Mesendoderm (in vitro differentiated cells): ENCODE measurements at regions not wholly inside any gene's neighbourhood (a gene's known extent, or its start where the extent isn't known, plus 50 kb on each side); places are given as distances from the start of the nearest gene placed in this dataset.

Experiments used
- DNase-seq: peaks from one replicate; pipeline ENCODE4 v3.0.0; 2013
- H2AK5ac ChIP-seq: 2 replicates; pipeline ENCODE4 v1.6.1; 2013; ENCODE audit warnings: low read length, inconsistent platforms
- H2BK120ac ChIP-seq: 2 replicates; pipeline ENCODE4 v1.6.1; 2013; ENCODE audit warnings: low read depth, mild to moderate bottlenecking, low read length, moderate library complexity, mixed read lengths
- H2BK15ac ChIP-seq: replicated peaks from 2 replicates; pipeline ENCODE4 v1.6.1; 2013; ENCODE audit warnings: low read depth, mild to moderate bottlenecking, moderate library complexity
- H2BK5ac ChIP-seq: 2 replicates; pipeline ENCODE4 v1.6.1; 2013; ENCODE audit warnings: low read length, inconsistent platforms
- H3K18ac ChIP-seq: 2 replicates; pipeline ENCODE4 v1.6.1; 2013; ENCODE audit warnings: mild to moderate bottlenecking, low read length, mixed read lengths
- H3K23ac ChIP-seq: one replicate; pipeline ENCODE4 v1.6.1; 2013; ENCODE audit warnings: low read length
- H3K27ac ChIP-seq: 2 replicates; pipeline ENCODE4 v1.5.1; 2013; ENCODE audit warnings: low read depth, mild to moderate bottlenecking, inconsistent platforms, low read length, moderate library complexity
- H3K27me3 ChIP-seq: 2 replicates; pipeline ENCODE4 v1.6.1; 2013; ENCODE audit warnings: low read length, control low read depth, mild to moderate bottlenecking, inconsistent platforms; ENCODE audit not compliant: insufficient read depth, poor library complexity
- H3K36me3 ChIP-seq: 2 replicates; pipeline ENCODE4 v1.6.1; 2013; ENCODE audit warnings: low read length, inconsistent platforms; ENCODE audit not compliant: control insufficient read depth, insufficient read depth
- H3K4ac ChIP-seq: one replicate; pipeline ENCODE4 v1.6.1; 2013; ENCODE audit warnings: low read depth, mild to moderate bottlenecking, low read length, moderate library complexity
- H3K4me1 ChIP-seq: 2 replicates; pipeline ENCODE4 v1.6.1; 2013; ENCODE audit warnings: low read depth, low read length, inconsistent platforms; ENCODE audit not compliant: control insufficient read depth
- H3K4me2 ChIP-seq: 2 replicates; pipeline ENCODE4 v1.6.1; 2013; ENCODE audit warnings: low read length
- H3K4me3 ChIP-seq: 2 replicates; pipeline ENCODE4 v1.5.1; 2013; ENCODE audit warnings: mild to moderate bottlenecking, low read length
- H3K56ac ChIP-seq: one replicate; pipeline ENCODE4 v1.6.1; 2013; ENCODE audit warnings: low read length
- H3K79me1 ChIP-seq: 2 replicates; pipeline ENCODE4 v1.6.1; 2013; ENCODE audit warnings: low read length, inconsistent platforms
- H3K79me2 ChIP-seq: 2 replicates; pipeline ENCODE4 v1.6.1; 2013; ENCODE audit warnings: mild to moderate bottlenecking, low read length; ENCODE audit not compliant: control insufficient read depth, insufficient read depth
- H3K9ac ChIP-seq: 2 replicates; pipeline ENCODE4 v1.6.1; 2013; ENCODE audit warnings: low read length, inconsistent platforms
- H4K5ac ChIP-seq: one replicate; pipeline ENCODE4 v1.6.1; 2013; ENCODE audit warnings: low read length
- H4K8ac ChIP-seq: one replicate; pipeline ENCODE4 v1.6.1; 2013; ENCODE audit warnings: low read depth, mild to moderate bottlenecking, control low read depth, low read length, moderate library complexity
- WGBS: extraction: QIAGEN DNeasy Blood & Tissue Kit; methylation state at CpG from one replicate; pipeline ENCODE4 v1.1.7; 2013; ENCODE audit warnings: low lambda C conversion rate, missing lambda C conversion rate; ENCODE audit not compliant: insufficient coverage; ENCODE audit errors: extremely low coverage; 5-methylcytosine and 5-hydroxymethylcytosine counted together

DNA sequence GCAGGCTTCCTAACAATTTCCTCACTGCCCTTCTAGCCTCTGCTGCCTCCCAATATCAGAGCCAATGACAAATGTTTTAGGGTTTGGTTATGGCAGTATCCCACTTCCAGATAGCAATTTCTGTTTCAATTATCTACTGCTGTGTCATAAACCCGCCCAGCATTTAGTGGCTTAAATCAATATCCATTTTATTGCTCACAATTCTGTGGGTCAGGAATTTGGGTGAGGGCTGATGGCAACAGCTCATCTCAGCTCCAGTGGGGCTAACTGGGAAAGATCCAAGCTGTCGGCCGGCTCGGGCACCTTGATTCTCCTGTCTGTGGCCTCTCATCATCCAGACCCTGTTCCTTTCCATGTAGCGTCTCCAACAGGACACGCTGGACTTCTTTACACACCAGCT, 85.3 kb upstream of the GOLGA8J start:
- no peak overlapping the region for H4K8ac ChIP-seq
- no peaks in the 10 kb centered on the region for H3K4me1 ChIP-seq
- H2AK5ac ChIP-seq = no peak overlapping the region
- H3K27ac ChIP-seq = no peak overlapping the region
- H3K56ac ChIP-seq = no peak overlapping the region
- H3K79me2 ChIP-seq = no peaks in the 10 kb centered on the region
- WGBS = no CpG with 5 or more reads among the region's 6 CpGs
- H3K79me1 ChIP-seq = no peaks in the 10 kb centered on the region
- H3K23ac ChIP-seq = no peak overlapping the region
- H2BK15ac ChIP-seq = no peak overlapping the region
- no peak overlapping the region for H2BK5ac ChIP-seq
- no peak overlapping the region for H3K9ac ChIP-seq
- H3K4me2 ChIP-seq = no peak overlapping the region
- H3K36me3 ChIP-seq = no peaks in the 10 kb centered on the region
- H2BK120ac ChIP-seq = no peak overlapping the region
- H3K27me3 ChIP-seq = no peaks in the 10 kb centered on the region
- H3K18ac ChIP-seq = no peak overlapping the region
- H3K4me3 ChIP-seq = no peak overlapping the region
- H4K5ac ChIP-seq = no peak overlapping the region
- DNase-seq = no peak
- no peak overlapping the region for H3K4ac ChIP-seq

DNA sequence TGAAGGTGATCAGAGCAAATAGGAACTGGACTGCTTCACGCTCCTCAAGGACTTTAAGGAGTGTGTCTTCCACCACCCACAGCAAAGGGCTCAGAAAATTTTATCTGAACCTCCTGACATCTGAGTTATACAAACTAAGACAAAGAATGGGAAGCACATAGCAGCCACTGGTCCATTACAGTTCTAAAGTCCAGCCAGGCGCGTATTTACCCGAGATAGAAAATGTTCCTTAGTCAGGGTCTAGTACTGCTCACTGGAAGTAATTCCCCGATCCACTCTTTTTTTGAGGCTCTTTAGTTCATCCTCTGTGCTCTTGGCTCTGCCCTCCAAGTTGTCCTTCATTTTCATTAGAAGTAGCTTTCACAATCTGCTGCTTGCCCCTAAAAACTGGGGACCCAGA, 88.5 kb upstream of the GOLGA8J start:
- DNase-seq = no peak
- Histone ChIP-seq H3K9ac (no peak overlapping the region), H4K5ac (no peak overlapping the region)

GRCh38 chr15:29990954-29991353, 91.8 kb upstream of the GOLGA8J start:
- Histone ChIP-seq H3K23ac (no peak overlapping the region), H3K9ac (no peak overlapping the region), H3K4me2 (no peak overlapping the region), H3K27ac (no peak overlapping the region), H2BK5ac (no peak overlapping the region), H3K4ac (no peak overlapping the region), H3K18ac (no peak overlapping the region), H3K79me2 (no peaks in the 10 kb centered on the region), H3K36me3 (no peaks in the 10 kb centered on the region), H2AK5ac (no peak overlapping the region), H3K4me1 (no peaks in the 10 kb centered on the region), H3K56ac (no peak overlapping the region), H3K79me1 (no peaks in the 10 kb centered on the region), H2BK120ac (no peak overlapping the region), H2BK15ac (no peak overlapping the region), H4K5ac (no peak overlapping the region), H4K8ac (no peak overlapping the region), H3K27me3 (no peaks in the 10 kb centered on the region), H3K4me3 (no peak overlapping the region)
- no peak for DNase-seq
- WGBS = no CpG with 5 or more reads among the region's 4 CpGs

More for the DNA sequence above, 88.5 kb upstream of the GOLGA8J start:
- WGBS = no CpG with 5 or more reads among the region's 5 CpGs
- Histone ChIP-seq H2BK5ac (no peak overlapping the region), H3K36me3 (no peaks in the 10 kb centered on the region), H3K4me1 (no peaks in the 10 kb centered on the region), H3K4me2 (no peak overlapping the region), H2AK5ac (no peak overlapping the region), H4K8ac (no peak overlapping the region), H3K23ac (no peak overlapping the region), H3K4me3 (no peak overlapping the region), H3K18ac (no peak overlapping the region), H3K79me2 (no peaks in the 10 kb centered on the region), H2BK15ac (no peak overlapping the region), H3K4ac (no peak overlapping the region), H3K27ac (no peak overlapping the region), H3K27me3 (no peaks in the 10 kb centered on the region), H2BK120ac (no peak overlapping the region), H3K79me1 (no peaks in the 10 kb centered on the region), H3K56ac (no peak overlapping the region)

GRCh38 chr15:29990035-29990434, 92.7 kb upstream of the GOLGA8J start:
- no peak overlapping the region for H3K27ac ChIP-seq
- no peak overlapping the region for H3K4me2 ChIP-seq
- H2BK5ac ChIP-seq = no peak overlapping the region
- no peaks in the 10 kb centered on the region for H3K4me1 ChIP-seq
- H3K4ac ChIP-seq = no peak overlapping the region
- no peak overlapping the region for H3K18ac ChIP-seq
- H3K9ac ChIP-seq = no peak overlapping the region
- peak; percentile 37 for DNase-seq
- no peak overlapping the region for H2BK120ac ChIP-seq
- no peak overlapping the region for H2BK15ac ChIP-seq
- H3K27me3 ChIP-seq = no peaks in the 10 kb centered on the region
- H3K36me3 ChIP-seq = no peaks in the 10 kb centered on the region
- no peaks in the 10 kb centered on the region for H3K79me2 ChIP-seq
- WGBS = no CpG with 5 or more reads among the region's 2 CpGs
- H3K23ac ChIP-seq = no peak overlapping the region
- H4K8ac ChIP-seq = no peak overlapping the region
- H4K5ac ChIP-seq = no peak overlapping the region
- H3K4me3 ChIP-seq = no peak overlapping the region
- no peak overlapping the region for H2AK5ac ChIP-seq
- no peaks in the 10 kb centered on the region for H3K79me1 ChIP-seq
- no peak overlapping the region for H3K56ac ChIP-seq

DNA sequence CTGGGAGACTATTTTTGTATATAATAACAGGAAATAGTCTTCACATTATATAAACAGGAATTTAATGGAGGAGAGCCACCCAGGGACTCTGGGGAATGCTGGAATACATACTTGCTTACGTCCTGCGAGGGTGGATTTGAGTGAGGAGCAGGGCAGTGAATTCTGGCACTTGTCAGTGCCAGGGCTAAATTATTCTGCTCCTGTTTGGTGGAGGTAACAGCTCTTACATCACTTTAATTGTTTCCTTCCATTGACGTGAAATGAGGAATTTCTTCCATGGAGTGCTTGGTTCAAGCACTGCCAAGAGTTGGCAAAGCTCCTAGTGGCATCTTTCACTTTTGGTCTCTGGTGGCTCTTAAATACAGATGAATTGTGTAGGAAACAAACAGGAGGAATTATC, 94.1 kb upstream of the GOLGA8J start:
- no peak overlapping the region for H2BK15ac ChIP-seq
- H2BK5ac ChIP-seq = no peak overlapping the region
- no peak overlapping the region for H2BK120ac ChIP-seq
- H3K18ac ChIP-seq = no peak overlapping the region
- H3K27me3 ChIP-seq = no peaks in the 10 kb centered on the region
- no peaks in the 10 kb centered on the region for H3K4me1 ChIP-seq
- H3K23ac ChIP-seq = no peak overlapping the region
- no peak overlapping the region for H2AK5ac ChIP-seq
- H3K9ac ChIP-seq = no peak overlapping the region
- no peak overlapping the region for H3K27ac ChIP-seq
- H3K4me3 ChIP-seq = no peak overlapping the region
- no peak overlapping the region for H3K4me2 ChIP-seq
- no CpG with 5 or more reads among the region's 3 CpGs for WGBS
- no peak overlapping the region for H3K56ac ChIP-seq
- no peak overlapping the region for H4K8ac ChIP-seq
- no peaks in the 10 kb centered on the region for H3K36me3 ChIP-seq
- DNase-seq = no peak
- no peaks in the 10 kb centered on the region for H3K79me2 ChIP-seq
- no peak overlapping the region for H3K4ac ChIP-seq
- no peak overlapping the region for H4K5ac ChIP-seq
- no peaks in the 10 kb centered on the region for H3K79me1 ChIP-seq

DNA sequence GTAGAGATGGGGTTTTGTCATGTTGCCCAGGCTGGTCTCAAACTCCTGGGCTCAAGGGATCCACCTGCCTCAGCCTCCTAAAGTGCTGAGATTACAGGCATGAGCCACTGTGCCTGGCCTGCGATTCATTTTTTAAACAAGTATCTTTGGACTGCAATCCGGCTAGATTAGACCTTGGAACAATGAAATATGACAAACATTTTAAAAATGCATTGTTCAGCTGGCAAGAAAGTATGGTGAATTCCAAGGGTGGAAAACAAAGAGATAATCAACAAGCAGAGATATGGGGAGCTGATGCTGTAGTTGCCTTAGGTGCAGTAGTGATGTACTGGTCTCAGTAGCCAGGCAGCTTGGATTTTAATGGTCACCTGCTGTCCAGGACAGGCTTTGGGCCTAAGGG, 95.8 kb upstream of the GOLGA8J start:
- WGBS = no CpG with 5 or more reads among the region's 2 CpGs
- Histone ChIP-seq H2BK15ac (no peak overlapping the region), H3K36me3 (no peaks in the 10 kb centered on the region), H3K56ac (no peak overlapping the region), H3K27ac (no peak overlapping the region), H3K23ac (no peak overlapping the region), H3K18ac (no peak overlapping the region), H4K8ac (no peak overlapping the region), H2AK5ac (no peak overlapping the region), H2BK5ac (no peak overlapping the region), H2BK120ac (no peak overlapping the region), H4K5ac (no peak overlapping the region), H3K4ac (no peak overlapping the region), H3K79me1 (no peaks in the 10 kb centered on the region), H3K9ac (no peak overlapping the region), H3K4me1 (no peaks in the 10 kb centered on the region), H3K4me2 (no peak overlapping the region), H3K4me3 (no peak overlapping the region), H3K79me2 (no peaks in the 10 kb centered on the region), H3K27me3 (no peaks in the 10 kb centered on the region)
- DNase-seq = no peak
